ENCODE measurements at regions not wholly inside any gene's neighbourhood (a gene's known extent, or its start where the extent isn't known, plus 50 kb on each side); places are given as distances from the start of the nearest gene placed in this dataset.

- no peak for DNase-seq
Observed at GRCh38 chr7:121810831-121811672, 61.9 kb upstream of the PTPRZ1 start.

GRCh38 chr7:121807078-121807477 lies 65.9 kb upstream of the PTPRZ1 start:
- DNase-seq: no peak

DNA sequence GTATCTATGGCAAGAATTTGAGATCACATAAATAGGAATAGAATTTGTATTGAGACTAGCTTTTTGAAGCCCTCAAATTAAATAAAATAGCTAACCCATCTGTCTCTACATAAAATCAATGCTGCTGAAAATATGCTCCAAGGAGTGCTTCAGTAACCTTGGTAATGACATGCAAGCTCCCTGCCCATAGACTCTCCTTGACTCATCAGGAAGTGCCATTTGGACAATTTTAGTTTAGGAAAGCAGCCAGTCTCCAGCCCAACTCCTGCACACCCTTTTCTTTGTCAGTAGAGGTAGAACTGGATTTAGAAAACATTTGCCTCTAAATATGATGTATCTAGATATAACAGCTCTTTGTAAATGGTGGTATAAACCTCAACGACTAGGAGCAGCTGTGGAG lies 69.9 kb upstream of the PTPRZ1 start:
- no peak for DNase-seq

DNA sequence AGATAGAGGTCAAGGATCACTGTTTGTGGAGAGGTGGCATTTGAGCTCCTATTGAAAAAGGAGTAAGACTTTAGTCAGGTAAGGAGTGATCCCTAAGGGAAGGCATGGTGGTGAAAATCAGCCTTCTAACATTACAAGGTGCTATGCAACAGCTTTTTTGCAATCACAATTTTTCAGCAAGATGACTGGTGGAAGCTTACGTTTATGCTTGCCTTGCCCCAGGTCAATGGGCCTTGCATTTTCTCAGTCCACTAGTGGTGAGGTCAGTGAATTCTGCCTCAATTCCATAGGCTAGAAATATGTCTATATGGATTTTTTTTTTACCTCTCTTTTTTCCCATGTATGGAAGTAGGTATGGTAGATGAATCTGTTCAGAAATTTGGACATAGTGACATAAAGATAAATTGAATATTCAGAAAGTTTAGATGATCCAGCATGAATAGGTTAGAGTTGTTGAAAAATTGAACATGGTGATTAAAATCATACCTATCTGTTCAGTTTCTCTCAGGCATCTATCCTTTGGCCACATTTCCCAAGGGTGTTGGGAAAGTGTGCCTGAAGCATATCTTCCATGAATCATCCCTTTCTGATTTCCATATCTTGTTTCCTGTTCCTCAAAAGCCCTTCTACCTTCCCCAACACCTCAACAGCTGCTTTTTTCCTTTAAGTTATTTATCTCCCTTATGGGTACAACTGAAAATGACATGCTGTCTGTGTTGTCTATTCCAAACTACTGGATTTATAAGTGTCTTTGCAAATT lies 71.9 kb upstream of the PTPRZ1 start:
- no peak for DNase-seq

GRCh38 chr7:121798896-121799295 lies 74.1 kb upstream of the PTPRZ1 start:
- no peak for DNase-seq

GRCh38 chr7:121798453-121798840 lies 74.5 kb upstream of the PTPRZ1 start:
- no peak for DNase-seq

DNA sequence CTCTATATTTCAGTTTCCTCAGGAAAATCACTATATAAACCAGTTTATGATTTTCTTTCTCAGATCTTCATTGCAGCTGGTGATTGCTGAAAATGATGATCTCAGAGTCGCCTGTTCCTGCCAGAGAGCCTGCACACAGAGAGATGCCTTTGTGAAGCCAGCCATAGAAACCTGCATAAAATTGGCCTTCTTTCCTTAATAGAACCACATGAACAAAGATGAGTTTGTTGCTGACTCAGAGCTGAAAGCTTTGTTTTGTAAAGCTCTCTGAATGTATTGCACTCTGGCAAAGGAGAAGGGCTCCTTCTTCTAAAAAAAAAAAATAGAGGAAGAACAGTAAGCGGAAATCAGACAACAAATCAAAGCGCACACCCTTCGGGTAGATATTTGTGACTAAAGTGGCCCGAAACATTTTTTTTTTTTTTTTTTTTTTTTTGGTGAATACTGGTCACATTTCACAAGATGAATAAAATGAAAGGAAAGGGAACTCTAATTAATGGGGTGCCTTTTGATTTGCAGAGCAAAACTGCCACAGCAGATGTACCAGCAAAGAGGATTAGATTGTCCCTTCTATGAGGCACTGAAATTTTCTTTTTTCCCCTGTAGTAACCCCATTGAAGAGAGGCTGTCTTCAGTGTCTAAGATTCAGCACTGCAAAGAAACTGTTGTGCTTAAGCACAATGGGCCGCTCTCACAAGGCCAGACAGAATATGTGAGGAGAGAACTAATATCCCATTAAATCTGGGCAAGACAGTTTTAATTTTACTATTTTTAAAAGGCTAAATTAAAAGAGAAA lies 75.1 kb upstream of the PTPRZ1 start:
- no peak for DNase-seq

DNA sequence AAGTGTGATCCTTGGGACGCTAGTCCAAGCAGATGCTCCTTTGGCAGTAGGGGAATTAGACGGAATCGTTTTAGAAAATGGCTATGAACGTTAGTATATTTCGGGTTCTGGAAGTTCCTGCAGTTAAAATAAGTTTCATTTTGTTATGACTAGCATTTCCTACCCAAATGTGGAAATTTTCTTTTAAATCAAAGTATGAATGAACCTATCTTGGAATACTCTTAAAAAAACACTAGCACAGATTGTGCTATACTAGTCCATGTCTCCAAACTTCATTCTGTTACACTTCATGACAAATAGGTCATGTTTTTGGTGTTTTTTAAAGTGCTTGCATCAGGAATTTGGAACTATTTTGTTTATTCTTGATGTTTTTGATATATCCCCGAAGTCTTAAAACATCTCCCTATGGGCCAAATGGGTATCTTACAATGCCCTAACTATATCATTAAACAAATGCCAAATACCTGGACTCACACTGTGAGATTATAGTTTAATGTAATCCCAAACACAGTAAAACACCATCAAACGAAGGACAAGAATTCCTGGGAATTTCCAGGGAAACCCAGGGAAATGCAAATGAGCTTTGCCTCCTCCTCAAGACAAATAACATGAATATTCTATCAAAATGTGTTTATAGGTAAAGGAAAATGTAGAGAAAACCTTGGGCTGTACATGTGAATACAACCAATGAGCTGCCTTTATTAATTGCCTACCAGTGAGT lies 75.9 kb upstream of the PTPRZ1 start:
- no peak for DNase-seq

GRCh38 chr7:121796381-121796780 lies 76.6 kb upstream of the PTPRZ1 start:
- DNase-seq: no peak

DNA sequence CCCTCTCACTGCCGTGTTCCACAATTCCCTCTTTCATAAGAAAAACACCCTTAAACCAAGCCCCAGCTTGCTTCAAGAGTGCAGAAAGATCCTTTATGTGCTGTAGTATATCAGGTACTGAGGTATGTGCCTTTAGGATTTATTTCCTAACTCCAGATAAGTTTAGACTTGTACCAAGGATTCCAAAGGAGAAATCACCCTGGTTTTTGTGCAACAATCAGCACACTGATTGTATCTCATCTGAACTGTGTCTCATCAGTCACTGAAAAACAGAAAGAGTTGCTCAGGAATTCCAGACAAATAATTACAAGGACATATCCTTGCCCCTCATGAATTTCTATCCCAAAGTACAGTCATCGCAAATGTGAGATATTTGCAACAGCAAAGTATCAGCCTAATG lies 77.2 kb upstream of the PTPRZ1 start:
- DNase-seq: no peak

GRCh38 chr7:121793716-121794115 lies 79.2 kb upstream of the PTPRZ1 start:
- no peak for DNase-seq

DNA sequence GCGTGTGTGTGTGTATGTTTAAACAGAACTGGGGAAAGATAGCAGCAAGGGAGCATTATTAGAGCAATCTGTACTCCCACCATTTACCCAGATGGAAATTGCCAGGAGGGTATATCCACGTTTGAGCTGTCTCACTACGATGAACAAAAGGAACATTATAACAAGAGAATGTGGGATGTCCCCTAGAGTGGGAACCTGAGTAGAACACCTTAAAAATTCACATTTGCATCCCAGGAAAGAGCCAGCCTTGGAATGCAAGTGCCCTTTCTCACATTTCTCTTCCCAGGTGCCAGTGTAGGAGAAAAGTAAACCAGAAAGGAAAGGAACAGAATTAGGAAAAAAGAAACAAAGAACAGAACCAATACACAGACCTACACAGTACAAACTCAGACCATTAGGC lies 95.3 kb upstream of the PTPRZ1 start:
- DNase-seq: no peak

DNA sequence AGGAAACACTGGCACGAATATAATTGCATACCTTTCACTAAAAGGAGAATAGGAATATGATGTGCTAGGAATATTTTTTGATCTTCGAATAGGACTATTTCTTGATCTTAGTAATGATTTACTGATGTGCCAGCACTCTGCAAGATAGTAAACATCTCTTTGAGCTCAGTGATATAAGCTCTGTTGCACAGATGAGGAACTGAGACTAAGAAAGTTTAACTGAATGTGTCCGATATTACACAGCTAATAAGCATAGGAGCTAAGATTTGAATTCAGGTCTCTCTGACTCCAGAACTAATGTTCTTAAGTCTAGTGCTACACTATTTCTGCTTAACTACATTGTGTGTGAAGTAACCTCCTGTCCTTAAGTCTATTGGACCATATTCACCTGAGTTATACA lies 98.4 kb upstream of the PTPRZ1 start:
- DNase-seq: no peak

DNA sequence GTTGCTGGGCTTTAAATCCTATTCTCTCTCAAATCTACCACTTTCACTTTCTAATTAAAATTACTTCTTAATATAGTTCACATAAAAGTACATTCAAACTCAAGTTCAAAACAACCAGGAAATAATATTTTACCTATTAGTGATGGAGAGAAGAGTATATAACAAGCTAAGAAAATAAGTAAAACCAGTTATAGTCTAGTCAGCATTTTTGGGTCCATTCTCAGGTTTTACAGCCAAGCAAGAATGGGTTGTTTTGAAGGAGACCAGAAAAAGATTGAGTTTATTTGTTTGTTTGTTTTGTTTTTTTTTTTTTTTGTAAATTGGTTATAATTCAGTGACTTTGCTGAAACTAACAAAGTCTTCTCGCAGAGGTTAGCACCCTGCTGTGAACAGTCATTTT lies 106.3 kb upstream of the PTPRZ1 start:
- no peak for DNase-seq

GRCh38 chr7:121761399-121761798 lies 111.6 kb upstream of the PTPRZ1 start:
- no peak for DNase-seq

GRCh38 chr7:121755818-121756552 lies 117.0 kb upstream of the PTPRZ1 start:
- no peak for DNase-seq

DNA sequence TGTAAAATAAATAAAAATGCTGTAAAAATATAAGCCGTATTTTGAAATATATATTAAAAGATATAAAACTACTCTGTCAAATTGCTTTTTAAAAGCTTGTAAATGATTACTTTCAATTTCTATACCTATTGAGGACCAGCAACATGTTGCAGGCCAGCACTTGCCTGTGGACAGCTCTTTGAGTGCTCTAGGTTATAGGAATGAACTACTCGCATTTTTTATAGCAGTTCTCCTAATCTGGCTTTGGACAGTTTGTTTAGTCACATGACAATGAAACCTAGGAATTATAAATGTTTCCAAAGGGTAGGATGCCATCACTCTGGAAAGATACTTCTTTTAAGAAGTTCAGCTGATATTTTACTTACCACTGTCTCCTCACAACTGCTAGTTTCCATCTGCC lies 117.7 kb upstream of the PTPRZ1 start:
- no peak for DNase-seq

DNA sequence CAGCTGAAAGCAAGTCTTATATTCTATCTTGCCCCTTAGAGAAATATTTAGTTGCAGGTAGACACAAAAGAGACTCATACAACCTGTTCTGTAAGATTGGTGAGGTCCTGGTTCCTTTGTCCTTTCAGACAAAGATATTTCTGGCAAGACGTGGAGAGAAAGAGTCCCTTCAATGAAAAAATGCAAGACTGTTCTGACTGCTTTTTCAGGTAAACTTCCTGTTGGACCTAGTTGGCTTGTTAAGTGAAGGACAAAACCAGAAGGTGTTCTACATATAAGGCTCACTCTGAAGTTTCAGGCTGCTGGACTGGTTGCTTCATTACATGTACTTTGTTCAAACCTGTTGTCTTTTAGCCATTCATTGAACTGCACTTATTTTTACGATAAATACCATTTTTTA lies 119.0 kb upstream of the PTPRZ1 start:
- no peak for DNase-seq

- DNase-seq: no peak
Observed at GRCh38 chr7:121752706-121753105, 120.3 kb upstream of the PTPRZ1 start.

GRCh38 chr7:121748546-121748945 lies 124.4 kb upstream of the PTPRZ1 start:
- DNase-seq: no peak

GRCh38 chr7:121745856-121746255 lies 127.1 kb upstream of the PTPRZ1 start:
- DNase-seq: no peak

GRCh38 chr7:121744877-121745276 lies 128.1 kb upstream of the PTPRZ1 start:
- no peak for DNase-seq
